ENCODE measurements at regions not wholly inside any gene's neighbourhood (a gene's known extent, or its start where the extent isn't known, plus 50 kb on each side); places are given as distances from the start of the nearest gene placed in this dataset.

GRCh38 chr13:109608503-109608902 is 177.9 kb downstream of the IRS2 start:
- Histone ChIP-seq H3K4me1 (ENCODE audit: control insufficient read depth in 1 of 2, insufficient read depth in 1 of 2, low read depth in 1 of 2, low read length in 1 of 2) (peaks cover 6% of the 10 kb centered on the region in 2 experiments), H3K27me3 (no peaks in the 10 kb centered on the region), H3K36me3 (no peaks in the 10 kb centered on the region), H3K27ac (no peak overlapping the region), H3K4me3 (ENCODE audit: low read depth in 1 of 2, low read length in 1 of 2) (no peak overlapping the region), H3K9me3 (no peaks in the 10 kb centered on the region)
- TF ChIP-seq CTCF (IDR thresholded peaks at IDR 0.05): no peak

- no peak overlapping the region for H3K4me3 ChIP-seq (ENCODE audit: low read depth in 1 of 2, low read length in 1 of 2)
- H3K4me1 ChIP-seq (ENCODE audit: control insufficient read depth in 1 of 2, insufficient read depth in 1 of 2, low read depth in 1 of 2, low read length in 1 of 2): peaks cover 6% of the 10 kb centered on the region in 2 experiments
- H3K27ac ChIP-seq: no peak overlapping the region
- TF ChIP-seq CTCF (IDR thresholded peaks at IDR 0.05): no peak
- H3K36me3 ChIP-seq: no peaks in the 10 kb centered on the region
- H3K9me3 ChIP-seq: no peaks in the 10 kb centered on the region
- H3K27me3 ChIP-seq: no peaks in the 10 kb centered on the region
These were observed 178.3 kb downstream of the IRS2 start for GRCh38 chr13:109608059-109608458.

- no peak for TF ChIP-seq CTCF (IDR thresholded peaks at IDR 0.05)
These were observed 179.9 kb downstream of the IRS2 start for GRCh38 chr13:109606520-109606919.

GRCh38 chr13:109605846-109606245 is 180.5 kb downstream of the IRS2 start:
- TF ChIP-seq CTCF (IDR thresholded peaks at IDR 0.05): no peak
- Histone ChIP-seq H3K4me1 (ENCODE audit: control insufficient read depth in 1 of 2, insufficient read depth in 1 of 2, low read depth in 1 of 2, low read length in 1 of 2) (peaks cover 6% of the 10 kb centered on the region in 2 experiments), H3K4me3 (ENCODE audit: low read depth in 1 of 2, low read length in 1 of 2) (no peak overlapping the region), H3K27me3 (no peaks in the 10 kb centered on the region), H3K27ac (no peak overlapping the region), H3K36me3 (no peaks in the 10 kb centered on the region), H3K9me3 (no peaks in the 10 kb centered on the region)

More at GRCh38 chr13:109606520-109606919, 179.9 kb downstream of the IRS2 start:
- H3K4me3 ChIP-seq (ENCODE audit: low read depth in 1 of 2, low read length in 1 of 2): no peak overlapping the region
- no peaks in the 10 kb centered on the region for H3K27me3 ChIP-seq
- H3K4me1 ChIP-seq (ENCODE audit: control insufficient read depth in 1 of 2, insufficient read depth in 1 of 2, low read depth in 1 of 2, low read length in 1 of 2): peaks cover 6% of the 10 kb centered on the region in 2 experiments
- H3K9me3 ChIP-seq: no peaks in the 10 kb centered on the region
- H3K36me3 ChIP-seq: no peaks in the 10 kb centered on the region
- no peak overlapping the region for H3K27ac ChIP-seq

- TF ChIP-seq CTCF (IDR thresholded peaks at IDR 0.05): no peak
- H3K4me3 ChIP-seq (ENCODE audit: low read depth in 1 of 2, low read length in 1 of 2): no peak overlapping the region
- H3K27ac ChIP-seq: no peak overlapping the region
- no peaks in the 10 kb centered on the region for H3K36me3 ChIP-seq
- H3K27me3 ChIP-seq: peaks cover 3% of the 10 kb centered on the region
- no peaks in the 10 kb centered on the region for H3K9me3 ChIP-seq
- no peaks in the 10 kb centered on the region for H3K4me1 ChIP-seq (ENCODE audit: control insufficient read depth in 1 of 2, insufficient read depth in 1 of 2, low read depth in 1 of 2, low read length in 1 of 2)
These were observed 181.5 kb downstream of the IRS2 start for GRCh38 chr13:109604894-109605293.

- Histone ChIP-seq H3K9me3 (no peaks in the 10 kb centered on the region), H3K36me3 (no peaks in the 10 kb centered on the region), H3K27me3 (peaks cover 3% of the 10 kb centered on the region), H3K27ac (no peak overlapping the region), H3K4me3 (ENCODE audit: low read depth in 1 of 2, low read length in 1 of 2) (no peak overlapping the region), H3K4me1 (ENCODE audit: control insufficient read depth in 1 of 2, insufficient read depth in 1 of 2, low read depth in 1 of 2, low read length in 1 of 2) (peaks cover 0 to 10% of the 10 kb centered on the region in 2 experiments)
- no peak for TF ChIP-seq CTCF (IDR thresholded peaks at IDR 0.05)
These were observed 184.0 kb downstream of the IRS2 start for GRCh38 chr13:109602356-109602755.

Measured in neutrophil (primary cell).